ENCODE measurements at regions not wholly inside any gene's neighbourhood (a gene's known extent, or its start where the extent isn't known, plus 50 kb on each side); places are given as distances from the start of the nearest gene placed in this dataset.

DNA sequence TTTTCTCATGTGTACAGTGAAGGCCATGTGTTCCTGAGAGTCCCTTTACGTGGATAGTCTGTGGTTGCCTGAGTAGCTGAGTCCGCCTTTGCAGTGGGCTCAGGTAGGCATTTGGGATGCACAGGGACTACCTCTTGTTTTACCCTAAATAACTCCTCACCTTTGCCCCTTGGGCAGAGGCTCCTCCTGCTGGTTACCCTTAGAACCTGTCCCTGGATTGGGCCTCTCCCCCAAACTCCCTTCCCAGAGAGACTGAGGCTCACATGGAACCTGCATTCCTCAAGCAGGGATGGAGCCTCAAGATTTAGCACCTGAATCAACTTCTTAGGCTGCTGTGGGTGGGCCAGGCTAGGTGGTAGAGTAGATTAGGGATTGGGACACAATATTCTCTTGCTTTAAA lies 111.7 kb downstream of the FOXD2 start:
- intact Hi-C loops (cut with micrococcal nuclease): no loop called here
- no peak for TF ChIP-seq EZH2 (IDR thresholded peaks at IDR 0.05; ENCODE audit: borderline replicate concordance, insufficient read depth, low read depth, low read length, poor library complexity, severe bottlenecking)
- TF ChIP-seq, protein P1, sequence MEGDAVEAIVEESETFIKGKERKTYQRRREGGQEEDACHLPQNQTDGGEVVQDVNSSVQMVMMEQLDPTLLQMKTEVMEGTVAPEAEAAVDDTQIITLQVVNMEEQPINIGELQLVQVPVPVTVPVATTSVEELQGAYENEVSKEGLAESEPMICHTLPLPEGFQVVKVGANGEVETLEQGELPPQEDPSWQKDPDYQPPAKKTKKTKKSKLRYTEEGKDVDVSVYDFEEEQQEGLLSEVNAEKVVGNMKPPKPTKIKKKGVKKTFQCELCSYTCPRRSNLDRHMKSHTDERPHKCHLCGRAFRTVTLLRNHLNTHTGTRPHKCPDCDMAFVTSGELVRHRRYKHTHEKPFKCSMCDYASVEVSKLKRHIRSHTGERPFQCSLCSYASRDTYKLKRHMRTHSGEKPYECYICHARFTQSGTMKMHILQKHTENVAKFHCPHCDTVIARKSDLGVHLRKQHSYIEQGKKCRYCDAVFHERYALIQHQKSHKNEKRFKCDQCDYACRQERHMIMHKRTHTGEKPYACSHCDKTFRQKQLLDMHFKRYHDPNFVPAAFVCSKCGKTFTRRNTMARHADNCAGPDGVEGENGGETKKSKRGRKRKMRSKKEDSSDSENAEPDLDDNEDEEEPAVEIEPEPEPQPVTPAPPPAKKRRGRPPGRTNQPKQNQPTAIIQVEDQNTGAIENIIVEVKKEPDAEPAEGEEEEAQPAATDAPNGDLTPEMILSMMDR (IDR thresholded peaks at IDR 0.05): no peak
- no peaks in the 10 kb centered on the region for H3K4me1 Mint-ChIP-seq
- Histone ChIP-seq H2AFZ (ENCODE audit: insufficient read depth, low read depth, low read length, poor library complexity, severe bottlenecking) (no peak overlapping the region), H3K27ac (ENCODE audit: low read length in 2 of 2) (no peak overlapping the region), H3K4me3 (ENCODE audit: control extremely low read depth in 1 of 5, extremely low read depth in 1 of 5, insufficient read depth in 1 of 5, low read depth in 2 of 5, low read length in 4 of 5) (no peak overlapping the region), H3K27me3 (replicated peaks in 1 of 4; ENCODE audit: control extremely low read depth in 1 of 4, control insufficient read depth in 3 of 4, insufficient read depth in 4 of 4, low read length in 3 of 4) (no peaks in the 10 kb centered on the region), H3K4me1 (ENCODE audit: control insufficient read depth in 2 of 2, insufficient read depth in 2 of 2, low read length in 2 of 2) (no peaks in the 10 kb centered on the region), H3K9me3 (ENCODE audit: control extremely low read depth in 1 of 3, control insufficient read depth in 2 of 3, insufficient read depth in 1 of 3, low read length in 2 of 3) (no peaks in the 10 kb centered on the region), H3K79me2 (ENCODE audit: control insufficient read depth, insufficient read depth, low read length) (no peaks in the 10 kb centered on the region), H4K20me1 (ENCODE audit: control insufficient read depth, insufficient read depth, low read length, poor library complexity, severe bottlenecking) (no peaks in the 10 kb centered on the region), H3K4me2 (replicated peaks; ENCODE audit: low read depth, low read length, poor library complexity, severe bottlenecking) (no peak overlapping the region), H3K36me3 (replicated peaks in 1 of 2; ENCODE audit: control extremely low read depth in 1 of 2, control insufficient read depth in 1 of 2, extremely low read depth in 1 of 2, insufficient read depth in 2 of 2, low read length in 1 of 2) (no peaks in the 10 kb centered on the region), H3K9ac (ENCODE audit: low read length) (no peak overlapping the region)
- no peak overlapping the region for H3K4me3 Mint-ChIP-seq
- ChIA-PET POLR2A (no interaction called here), CTCF (no interaction called here)
- no CpG with 5 or more reads among the region's 2 CpGs for WGBS (ENCODE audit: insufficient coverage)
- H3K9me3 Mint-ChIP-seq (ENCODE audit: insufficient read depth): no peaks in the 10 kb centered on the region
- DNase-seq: no peak
- no peak for ATAC-seq (ENCODE audit: low read depth)
- H3K27ac Mint-ChIP-seq: no peak overlapping the region
- peaks cover 20% of the 10 kb centered on the region for H3K27me3 Mint-ChIP-seq

DNA sequence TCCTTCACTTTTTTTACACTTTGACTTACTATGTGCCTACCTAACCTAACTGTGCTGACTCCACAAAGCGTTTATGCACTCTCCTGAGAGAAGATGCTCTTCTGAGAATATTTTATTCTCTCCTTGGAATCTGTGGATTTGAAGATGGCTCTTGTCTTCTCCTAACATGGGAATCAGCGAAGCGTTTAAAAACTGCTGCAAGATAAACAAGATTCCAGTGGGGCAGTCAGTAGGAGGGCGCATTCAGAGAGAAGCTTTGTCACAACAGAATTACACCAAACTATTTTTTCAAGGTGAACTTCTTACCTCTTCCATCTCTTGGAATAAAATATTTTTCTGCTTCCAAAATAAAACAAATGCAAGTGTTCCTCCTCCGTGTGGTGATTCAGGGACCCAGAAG lies 113.1 kb downstream of the FOXD2 start:
- no peaks in the 10 kb centered on the region for H3K36me3 ChIP-seq (replicated peaks in 1 of 2; ENCODE audit: control extremely low read depth in 1 of 2, control insufficient read depth in 1 of 2, extremely low read depth in 1 of 2, insufficient read depth in 2 of 2, low read length in 1 of 2)
- no peak for DNase-seq
- POLR2A ChIA-PET: no interaction called here
- H3K27me3 ChIP-seq (replicated peaks in 1 of 4; ENCODE audit: control extremely low read depth in 1 of 4, control insufficient read depth in 3 of 4, insufficient read depth in 4 of 4, low read length in 3 of 4): no peaks in the 10 kb centered on the region
- no peaks in the 10 kb centered on the region for H3K4me1 ChIP-seq (ENCODE audit: control insufficient read depth in 2 of 2, insufficient read depth in 2 of 2, low read length in 2 of 2)
- Mint-ChIP-seq H3K27me3 (peaks cover 12% of the 10 kb centered on the region), H3K9me3 (ENCODE audit: insufficient read depth) (no peaks in the 10 kb centered on the region), H3K27ac (no peak overlapping the region), H3K4me3 (no peak overlapping the region), H3K4me1 (no peaks in the 10 kb centered on the region)
- no peaks in the 10 kb centered on the region for H3K9me3 ChIP-seq (ENCODE audit: control extremely low read depth in 1 of 3, control insufficient read depth in 2 of 3, insufficient read depth in 1 of 3, low read length in 2 of 3)
- no peaks in the 10 kb centered on the region for H4K20me1 ChIP-seq (ENCODE audit: control insufficient read depth, insufficient read depth, low read length, poor library complexity, severe bottlenecking)
- H3K9ac ChIP-seq (ENCODE audit: low read length): no peak overlapping the region
- intact Hi-C loops (cut with micrococcal nuclease): no loop called here
- ATAC-seq (ENCODE audit: low read depth): no peak
- no peak overlapping the region for H2AFZ ChIP-seq (ENCODE audit: insufficient read depth, low read depth, low read length, poor library complexity, severe bottlenecking)
- H3K4me2 ChIP-seq (replicated peaks; ENCODE audit: low read depth, low read length, poor library complexity, severe bottlenecking): no peak overlapping the region
- no peak overlapping the region for H3K27ac ChIP-seq (ENCODE audit: low read length in 2 of 2)
- no peaks in the 10 kb centered on the region for H3K79me2 ChIP-seq (ENCODE audit: control insufficient read depth, insufficient read depth, low read length)
- CTCF ChIA-PET: interaction anchor here (1.0 kb wide), 1 partner anchor 25 kb away, joined by 3 read pairs; no protein-coding TSS in a partner anchor
- no peak overlapping the region for H3K4me3 ChIP-seq (ENCODE audit: control extremely low read depth in 1 of 5, extremely low read depth in 1 of 5, insufficient read depth in 1 of 5, low read depth in 2 of 5, low read length in 4 of 5)
- no peak for TF ChIP-seq EZH2 (IDR thresholded peaks at IDR 0.05; ENCODE audit: borderline replicate concordance, insufficient read depth, low read depth, low read length, poor library complexity, severe bottlenecking)
- TF ChIP-seq, protein P1 (IDR thresholded peaks at IDR 0.05): no peak
- WGBS (ENCODE audit: insufficient coverage): 86% methylated on average over 1 of the region's 5 CpGs

Measured in B cell (primary cell).